ENCODE measurements at regions not wholly inside any gene's neighbourhood (a gene's known extent, or its start where the extent isn't known, plus 50 kb on each side); places are given as distances from the start of the nearest gene placed in this dataset.

- TF ChIP-seq, protein P1, sequence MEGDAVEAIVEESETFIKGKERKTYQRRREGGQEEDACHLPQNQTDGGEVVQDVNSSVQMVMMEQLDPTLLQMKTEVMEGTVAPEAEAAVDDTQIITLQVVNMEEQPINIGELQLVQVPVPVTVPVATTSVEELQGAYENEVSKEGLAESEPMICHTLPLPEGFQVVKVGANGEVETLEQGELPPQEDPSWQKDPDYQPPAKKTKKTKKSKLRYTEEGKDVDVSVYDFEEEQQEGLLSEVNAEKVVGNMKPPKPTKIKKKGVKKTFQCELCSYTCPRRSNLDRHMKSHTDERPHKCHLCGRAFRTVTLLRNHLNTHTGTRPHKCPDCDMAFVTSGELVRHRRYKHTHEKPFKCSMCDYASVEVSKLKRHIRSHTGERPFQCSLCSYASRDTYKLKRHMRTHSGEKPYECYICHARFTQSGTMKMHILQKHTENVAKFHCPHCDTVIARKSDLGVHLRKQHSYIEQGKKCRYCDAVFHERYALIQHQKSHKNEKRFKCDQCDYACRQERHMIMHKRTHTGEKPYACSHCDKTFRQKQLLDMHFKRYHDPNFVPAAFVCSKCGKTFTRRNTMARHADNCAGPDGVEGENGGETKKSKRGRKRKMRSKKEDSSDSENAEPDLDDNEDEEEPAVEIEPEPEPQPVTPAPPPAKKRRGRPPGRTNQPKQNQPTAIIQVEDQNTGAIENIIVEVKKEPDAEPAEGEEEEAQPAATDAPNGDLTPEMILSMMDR (IDR thresholded peaks at IDR 0.05 in 8 of 11, conservative IDR thresholded peaks at IDR 0.05 in 3 of 11) = no peak
- TF ChIP-seq POLR2A (IDR thresholded peaks at IDR 0.05) = no peak
These were observed 185.6 kb downstream of the INSC start for GRCh38 chr11:15300341-15300740.
